D341Med (cell line): ENCODE measurements at regions not wholly inside any gene's neighbourhood (a gene's known extent, or its start where the extent isn't known, plus 50 kb on each side); places are given as distances from the start of the nearest gene placed in this dataset.

Experiments used
- DNase-seq: peaks from one replicate; pipeline ENCODE4 v3.0.0; 2012; ENCODE audit warnings: low spot score

GRCh38 chr1:209021622-209022021 is 561.9 kb upstream of the CAMK1G start:
- no peak for DNase-seq

DNA sequence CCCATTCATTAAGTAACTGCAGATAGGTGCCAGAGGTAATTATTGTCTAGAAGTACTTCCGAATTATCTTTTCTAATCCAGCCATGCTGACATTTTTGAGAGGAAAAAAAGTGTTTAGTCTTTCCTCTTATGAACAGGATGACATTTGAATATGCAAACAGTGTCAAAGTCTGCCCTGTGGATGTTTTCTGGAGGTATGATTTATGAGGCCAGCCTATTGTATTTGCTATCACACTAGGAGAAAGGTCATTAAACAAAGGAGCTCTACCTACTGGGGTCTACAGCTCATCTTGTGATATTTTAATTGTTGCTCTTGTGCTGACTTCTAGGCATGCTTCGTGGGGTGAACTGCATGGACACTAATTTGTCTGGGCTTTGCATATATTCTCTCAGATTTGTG is 559.7 kb upstream of the CAMK1G start:
- DNase-seq, result no peak

DNA sequence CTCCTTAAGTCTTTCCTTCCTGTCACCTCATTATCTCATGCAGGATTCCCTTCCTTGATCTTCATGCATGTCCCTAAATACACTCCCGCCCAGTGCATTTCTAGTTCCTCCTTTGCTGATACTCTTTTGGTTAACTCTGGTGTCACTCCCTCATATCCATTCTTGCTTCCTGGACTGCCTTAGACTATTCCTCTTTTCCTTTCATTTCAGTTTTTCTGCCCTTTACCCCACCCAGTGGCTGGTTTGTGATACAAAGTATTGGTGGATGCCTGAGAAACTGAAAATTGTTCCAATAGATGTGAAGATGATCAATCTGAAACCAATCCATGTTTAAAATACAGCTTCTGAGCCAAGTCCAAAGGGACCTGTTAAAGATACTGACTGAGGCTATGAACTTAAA is 553.8 kb upstream of the CAMK1G start:
- no peak for DNase-seq

- no peak for DNase-seq
Observed at GRCh38 chr1:209030454-209031167, 552.9 kb upstream of the CAMK1G start.

DNA sequence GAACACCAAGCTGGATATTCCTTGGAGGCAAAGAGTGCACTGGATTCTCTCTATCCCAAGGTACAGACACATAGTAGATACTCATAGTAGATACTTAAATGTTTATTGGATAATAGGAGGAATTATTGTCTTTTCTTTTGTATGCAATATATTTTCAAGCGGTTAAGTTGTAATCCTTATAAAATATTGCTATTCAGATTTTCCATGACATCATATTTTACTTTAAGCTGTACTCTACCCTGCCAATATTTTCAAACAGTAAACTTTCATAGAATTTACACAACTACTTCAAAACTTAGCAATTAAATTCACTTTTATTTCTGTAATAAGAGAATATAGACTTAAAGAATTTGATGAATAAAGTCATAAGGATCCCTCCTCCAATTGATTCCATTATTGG is 546.5 kb upstream of the CAMK1G start:
- no peak for DNase-seq

DNA sequence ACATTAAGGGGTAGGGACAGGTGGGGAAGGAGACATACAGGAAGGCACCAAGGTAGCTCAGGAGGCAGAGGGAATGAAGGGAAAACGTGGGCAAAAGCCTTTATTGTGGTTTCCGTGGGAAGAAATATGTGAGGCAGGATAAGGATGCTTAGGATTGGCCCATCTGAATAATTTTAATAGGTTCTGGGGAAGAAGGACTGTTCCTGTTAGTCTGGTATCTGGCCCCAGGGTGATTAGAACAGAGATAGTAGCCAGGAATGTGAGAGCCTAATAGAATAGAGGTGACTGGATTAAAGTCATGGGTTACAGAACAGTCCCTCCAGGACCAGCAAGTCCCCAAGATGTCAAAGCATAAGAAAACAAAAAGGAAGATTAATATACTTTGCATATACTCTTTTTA is 545.2 kb upstream of the CAMK1G start:
- no peak for DNase-seq

DNA sequence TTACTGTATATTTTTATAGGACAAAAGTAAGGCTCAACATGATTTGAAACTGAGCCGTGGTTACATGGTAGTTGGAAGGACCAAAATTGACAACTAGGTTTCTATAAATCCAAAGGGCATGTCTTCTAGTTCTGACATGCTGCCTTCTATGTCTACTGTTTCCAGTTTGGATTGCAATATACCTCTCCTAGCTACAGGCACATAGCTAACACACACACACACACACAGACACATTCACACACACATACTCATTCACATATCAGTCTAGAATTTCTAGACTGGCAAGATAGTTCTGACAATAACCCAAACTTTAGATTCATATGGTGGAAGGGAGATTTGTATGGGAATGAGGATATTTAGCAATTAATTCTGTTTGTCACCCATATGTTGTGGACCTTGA is 544.8 kb upstream of the CAMK1G start:
- DNase-seq, result no peak

- DNase-seq, result no peak
Observed at GRCh38 chr1:209040351-209040750, 543.2 kb upstream of the CAMK1G start.

DNA sequence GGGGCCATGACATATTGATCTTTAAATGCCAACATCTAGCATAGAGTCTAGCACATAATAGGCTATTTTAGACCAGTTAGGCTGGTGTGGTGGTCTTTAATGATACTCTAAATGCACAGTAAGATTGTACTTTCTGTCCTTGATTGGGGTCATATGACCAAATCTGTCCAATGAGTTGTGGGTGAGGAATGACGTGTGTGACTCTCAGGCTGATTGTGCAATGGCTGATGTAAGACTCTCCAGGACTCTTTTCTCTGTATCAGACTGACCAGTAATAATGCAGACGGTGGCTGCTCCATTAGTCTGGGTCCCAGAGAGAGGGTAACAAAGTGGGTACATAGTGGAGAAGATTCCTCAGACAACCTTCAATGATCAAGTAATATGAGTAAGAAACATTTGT is 541.6 kb upstream of the CAMK1G start:
- no peak for DNase-seq

- DNase-seq, result no peak
Observed at GRCh38 chr1:209042413-209042812, 541.1 kb upstream of the CAMK1G start.

DNA sequence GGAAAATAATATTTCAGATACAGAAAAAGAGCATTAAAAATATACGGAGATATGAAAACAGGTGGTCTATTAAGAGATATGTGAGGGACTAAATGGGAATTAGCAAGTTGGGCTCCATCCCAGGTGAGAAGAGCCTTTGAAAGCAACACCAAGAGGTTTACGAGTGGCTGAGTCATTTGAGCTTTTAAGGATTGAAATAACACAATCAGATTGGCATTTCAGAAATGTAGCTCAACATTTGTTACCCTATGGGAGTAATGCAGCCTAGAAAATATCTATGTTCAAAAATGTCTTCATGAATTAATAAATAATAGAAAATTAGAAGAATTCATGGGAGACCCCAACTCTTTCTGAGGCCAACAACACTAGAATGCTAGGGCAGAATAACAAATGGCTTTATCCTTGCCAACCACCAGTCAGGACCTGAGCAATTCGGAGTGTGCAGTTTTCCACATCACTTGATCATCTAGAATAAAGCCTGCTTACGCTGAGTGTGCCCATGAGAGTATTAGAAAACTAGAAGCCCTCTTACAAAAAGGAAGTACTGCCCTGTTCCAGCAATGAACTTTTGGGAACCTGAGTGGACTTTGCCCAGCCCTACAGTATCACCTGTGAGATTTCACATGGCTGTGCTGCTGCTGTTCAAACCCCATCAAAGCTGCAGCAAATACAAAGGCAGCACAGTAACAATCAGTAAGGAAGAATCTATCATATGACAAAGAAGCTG is 538.0 kb upstream of the CAMK1G start:
- no peak for DNase-seq

- DNase-seq, result no peak
Observed at GRCh38 chr1:209046058-209046417, 537.5 kb upstream of the CAMK1G start.

- DNase-seq, result no peak
Observed at GRCh38 chr1:209046935-209047334, 536.6 kb upstream of the CAMK1G start.

DNA sequence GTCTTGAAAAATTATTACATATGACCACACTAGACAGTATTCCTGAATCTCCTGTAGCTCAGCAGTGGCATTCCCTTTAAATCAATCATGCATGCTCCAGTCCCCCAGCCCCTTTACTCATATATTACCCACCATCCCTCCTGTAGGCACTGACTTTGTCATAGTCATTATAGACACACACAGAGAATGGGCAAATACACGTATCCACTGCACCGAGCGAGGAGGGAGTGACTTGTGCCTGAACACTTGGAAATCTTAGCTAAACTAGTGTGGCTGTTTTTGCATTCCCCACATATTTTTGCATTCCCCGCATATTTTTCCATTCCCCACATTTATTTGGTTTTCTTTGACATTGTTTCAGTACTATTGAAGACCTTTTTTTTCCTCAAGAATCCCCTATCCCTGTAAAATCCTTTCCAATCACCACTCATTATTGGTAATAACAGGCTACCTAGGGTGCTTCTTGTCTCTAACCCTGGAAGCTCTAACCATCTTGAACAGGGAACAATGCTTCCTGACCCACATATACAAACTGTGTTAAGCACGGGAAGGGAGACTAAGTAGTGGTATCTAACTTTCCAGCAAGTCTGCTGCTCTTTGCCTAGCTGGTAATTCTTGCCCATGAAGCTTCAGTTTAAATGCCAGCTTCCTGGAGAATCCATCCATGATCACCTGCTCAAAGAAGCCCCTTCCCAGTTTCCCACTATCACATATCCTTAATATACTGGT is 534.4 kb upstream of the CAMK1G start:
- DNase-seq, result no peak

- no peak for DNase-seq
Observed at GRCh38 chr1:209051570-209051969, 531.9 kb upstream of the CAMK1G start.

GRCh38 chr1:209053587-209053986 is 529.9 kb upstream of the CAMK1G start:
- no peak for DNase-seq

DNA sequence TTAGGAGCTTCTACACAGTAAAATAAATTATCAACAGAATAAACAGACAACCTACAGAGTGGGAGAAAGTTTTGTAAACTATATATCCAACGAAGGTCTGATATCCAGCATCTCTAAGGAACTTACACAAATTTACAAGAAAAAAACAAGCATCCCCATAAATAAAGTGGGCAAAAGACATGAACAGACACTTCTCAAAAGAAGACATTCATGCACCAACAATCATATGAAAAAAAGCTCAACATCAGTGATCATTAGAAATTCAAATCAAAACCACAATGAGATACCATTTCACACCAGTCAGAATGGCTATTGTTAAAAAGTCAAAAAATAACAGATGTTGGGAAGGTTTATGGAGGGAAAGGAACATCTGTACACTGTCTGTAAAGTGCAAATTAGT is 526.4 kb upstream of the CAMK1G start:
- DNase-seq, result no peak

- no peak for DNase-seq
Observed at GRCh38 chr1:209057901-209058300, 525.6 kb upstream of the CAMK1G start.

GRCh38 chr1:209059376-209059775 is 524.1 kb upstream of the CAMK1G start:
- no peak for DNase-seq

DNA sequence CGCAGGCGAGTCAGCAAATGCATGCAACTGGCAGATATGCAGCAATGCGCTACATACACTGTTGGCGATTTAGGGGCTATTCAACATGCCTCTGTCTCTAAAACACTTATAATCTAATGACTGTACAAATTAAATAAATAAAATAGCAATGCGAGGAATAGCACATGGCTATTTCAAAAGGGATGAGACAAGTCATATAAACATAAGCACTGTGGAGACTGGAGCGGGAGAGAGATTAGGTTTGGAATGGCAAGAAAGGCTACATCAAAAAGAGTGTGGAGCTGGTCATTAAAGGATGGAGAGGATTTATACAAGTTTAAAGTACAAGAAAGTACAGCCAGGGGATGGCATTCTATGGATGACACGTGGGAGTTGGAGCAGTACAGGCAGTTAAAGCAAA is 523.5 kb upstream of the CAMK1G start:
- no peak for DNase-seq

DNA sequence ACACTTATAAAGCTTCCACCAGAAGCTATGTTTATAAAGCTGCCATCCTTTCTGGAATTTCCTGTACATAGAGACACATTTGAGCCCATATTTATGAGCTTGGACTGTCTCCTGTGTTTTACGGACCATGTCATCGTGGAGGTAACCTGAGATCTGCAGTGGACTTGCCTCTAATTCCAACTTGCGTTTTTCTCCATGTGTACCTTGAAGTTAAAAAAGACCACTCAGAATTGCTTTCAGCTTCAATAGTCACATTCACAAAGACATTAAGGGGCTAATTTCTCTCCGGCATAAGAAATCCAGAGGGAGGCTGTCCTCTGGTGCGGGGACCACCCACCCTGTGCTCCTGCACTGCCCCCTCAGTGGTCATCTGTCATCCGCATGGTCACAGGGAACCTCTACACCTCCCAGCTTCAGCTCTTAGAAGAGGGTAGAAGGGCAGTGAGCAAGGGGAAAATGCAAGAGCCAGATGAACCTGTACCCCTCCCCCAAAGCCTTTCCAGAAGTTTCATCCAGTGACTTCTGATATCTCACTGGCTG is 521.4 kb upstream of the CAMK1G start:
- DNase-seq, result no peak

- DNase-seq, result no peak
Observed at GRCh38 chr1:209062863-209063262, 520.7 kb upstream of the CAMK1G start.
